ENCODE measurements at regions not wholly inside any gene's neighbourhood (a gene's known extent, or its start where the extent isn't known, plus 50 kb on each side); places are given as distances from the start of the nearest gene placed in this dataset.

GRCh38 chr3:15889936-15890335 is 92.2 kb upstream of the ANKRD28 start:
- H3K27me3 ChIP-seq, result no peaks in the 10 kb centered on the region
- no peaks in the 10 kb centered on the region for H3K9me3 ChIP-seq
- no peak for DNase-seq
- H3K4me1 ChIP-seq, result peaks cover 0 to 20% (median 10%) of the 10 kb centered on the region in 3 donors
- H3K27ac ChIP-seq, result no peak overlapping the region
- TF ChIP-seq POLR2A (IDR thresholded peaks at IDR 0.05) (no peak), CTCF (IDR thresholded peaks at IDR 0.05) (no peak)
- intact Hi-C loops (cut with DNase I), result no loop called here
- no peaks in the 10 kb centered on the region for H3K36me3 ChIP-seq
- H3K4me3 ChIP-seq, result no peak overlapping the region

- WGBS, 2 donors, result 55 to 63% methylated on average over 3 of the region's 3 CpGs
- no peaks in the 10 kb centered on the region for H3K36me3 ChIP-seq
- H3K27ac ChIP-seq, result no peak overlapping the region
- peaks cover 0 to 5% (median 0%) of the 10 kb centered on the region in 3 donors for H3K9me3 ChIP-seq
- no peaks in the 10 kb centered on the region for H3K27me3 ChIP-seq
- intact Hi-C loops (cut with DNase I), result no loop called here
- no peak for TF ChIP-seq POLR2A (IDR thresholded peaks at IDR 0.05)
- TF ChIP-seq CTCF (IDR thresholded peaks at IDR 0.05), result no peak
- no peak overlapping the region for H3K4me3 ChIP-seq
- H3K4me1 ChIP-seq, result peaks cover 0 to 20% (median 10%) of the 10 kb centered on the region in 3 donors
- no peak for DNase-seq
Observed at GRCh38 chr3:15892311-15893227, 94.8 kb upstream of the ANKRD28 start.

GRCh38 chr3:15894382-15894781 is 96.6 kb upstream of the ANKRD28 start:
- no peak overlapping the region for H3K4me3 ChIP-seq
- 34 to 73% methylated on average over 2 of the region's 2 CpGs for WGBS, 2 donors
- DNase-seq, result no peak
- peaks cover 0 to 24% (median 10%) of the 10 kb centered on the region in 3 donors for H3K4me1 ChIP-seq
- peaks cover 0 to 5% (median 0%) of the 10 kb centered on the region in 3 donors for H3K9me3 ChIP-seq
- TF ChIP-seq POLR2A (IDR thresholded peaks at IDR 0.05) (no peak), CTCF (IDR thresholded peaks at IDR 0.05) (no peak)
- H3K27ac ChIP-seq, result peak overlapping the region in 1 of 4 donors; percentile 42
- intact Hi-C loops (cut with DNase I), result no loop called here
- H3K27me3 ChIP-seq, result no peaks in the 10 kb centered on the region
- no peaks in the 10 kb centered on the region for H3K36me3 ChIP-seq

GRCh38 chr3:15896500-15896899 is 98.7 kb upstream of the ANKRD28 start:
- peaks cover 0 to 26% (median 10%) of the 10 kb centered on the region in 3 donors for H3K4me1 ChIP-seq
- H3K4me3 ChIP-seq, result no peak overlapping the region
- DNase-seq, result no peak
- H3K9me3 ChIP-seq, result peaks cover 0 to 5% (median 0%) of the 10 kb centered on the region in 3 donors
- no peaks in the 10 kb centered on the region for H3K36me3 ChIP-seq
- TF ChIP-seq POLR2A (IDR thresholded peaks at IDR 0.05) (no peak), CTCF (IDR thresholded peaks at IDR 0.05) (no peak)
- H3K27ac ChIP-seq, result no peak overlapping the region
- no peaks in the 10 kb centered on the region for H3K27me3 ChIP-seq
- 88% methylated on average over 2 of the region's 2 CpGs for WGBS, 2 donors
- intact Hi-C loops (cut with DNase I), result no loop called here

- TF ChIP-seq POLR2A (IDR thresholded peaks at IDR 0.05) (no peak), CTCF (IDR thresholded peaks at IDR 0.05) (no peak)
- intact Hi-C loops (cut with DNase I), result no loop called here
Observed at GRCh38 chr3:15899388-15899787, 101.6 kb upstream of the ANKRD28 start.

More at GRCh38 chr3:15899388-15899787, 101.6 kb upstream of the ANKRD28 start:
- peaks cover 0 to 25% (median 0%) of the 10 kb centered on the region in 3 donors for H3K4me1 ChIP-seq
- H3K27me3 ChIP-seq, result no peaks in the 10 kb centered on the region
- peaks cover 0 to 5% (median 0%) of the 10 kb centered on the region in 3 donors for H3K9me3 ChIP-seq
- no peak overlapping the region for H3K27ac ChIP-seq
- WGBS, 2 donors, result 41% methylated on average over 2 of the region's 2 CpGs; no CpG with 5 or more reads in 1 of the 2 donors
- DNase-seq, result no peak
- no peaks in the 10 kb centered on the region for H3K36me3 ChIP-seq
- no peak overlapping the region for H3K4me3 ChIP-seq
